HFF-Myc (cell line): ENCODE measurements at regions not wholly inside any gene's neighbourhood (a gene's known extent, or its start where the extent isn't known, plus 50 kb on each side); places are given as distances from the start of the nearest gene placed in this dataset.
"Not testable (repeated sequence)": the region's sequence is repeated elsewhere in the genome, so short reads cannot be mapped to it uniquely, and the experiment has no call there.

Source experiments
- DNase-seq: peaks from one replicate; pipeline ENCODE4 v3.0.0-alpha.2; 2011; ENCODE audit warnings: low read depth; ENCODE audit errors: extremely low read depth
- H3K4me3 ChIP-seq: replicated peaks from 2 replicates; pipeline ENCODE4 v1.5.1; 2011; ENCODE audit warnings: low read depth, mild to moderate bottlenecking, control low read depth, low read length
- CTCF ChIP-seq: IDR thresholded peaks from 2 replicates; pipeline ENCODE4 v1.5.1; 2012; ENCODE audit warnings: mild to moderate bottlenecking, low read depth, low read length, control low read depth; ENCODE audit errors: missing control alignments

- no peak for TF ChIP-seq CTCF
- no peak for DNase-seq
- no peak overlapping the region for H3K4me3 ChIP-seq
Measured at GRCh38 chr2:212811036-212811805, 272.6 kb upstream of the ERBB4 start.

- H3K4me3 ChIP-seq: no peak overlapping the region
- no peak for TF ChIP-seq CTCF
- DNase-seq: no peak
Measured at GRCh38 chr2:212797484-212798205, 259.0 kb upstream of the ERBB4 start.

GRCh38 chr2:212794471-212794870 is 255.9 kb upstream of the ERBB4 start:
- H3K4me3 ChIP-seq: no peak overlapping the region
- no peak for DNase-seq
- TF ChIP-seq CTCF: no peak

GRCh38 chr2:212791569-212791968 is 253.0 kb upstream of the ERBB4 start:
- no peak for DNase-seq

GRCh38 chr2:212786088-212786487 is 247.5 kb upstream of the ERBB4 start:
- not testable (repeated sequence) for H3K4me3 ChIP-seq, DNase-seq

More at GRCh38 chr2:212791569-212791968, 253.0 kb upstream of the ERBB4 start:
- H3K4me3 ChIP-seq: no peak overlapping the region
- no peak for TF ChIP-seq CTCF

GRCh38 chr2:212777020-212777491 is 238.5 kb upstream of the ERBB4 start:
- DNase-seq: peak; percentile 5
- TF ChIP-seq CTCF: peak; percentile 19
- H3K4me3 ChIP-seq: no peak overlapping the region

- TF ChIP-seq CTCF: no peak
- DNase-seq: no peak
- no peak overlapping the region for H3K4me3 ChIP-seq
Measured at GRCh38 chr2:212773808-212774339, 235.3 kb upstream of the ERBB4 start.
